HEK293T (cell line): ENCODE measurements at regions not wholly inside any gene's neighbourhood (a gene's known extent, or its start where the extent isn't known, plus 50 kb on each side); places are given as distances from the start of the nearest gene placed in this dataset.

ENCODE experiments used
- CTCF ChIA-PET: fragments of 350-600 bp; formaldehyde crosslinking; extraction: SDS; loops from one replicate; lab custom pipeline; 2021; ENCODE audit warnings: antibody characterized with exemption, inconsistent platforms; lab: Yijun Ruan, JAX
- POLR2A ChIA-PET: fragments of 350-600 bp; formaldehyde crosslinking; extraction: SDS; loops from one replicate; lab custom pipeline; 2020; ENCODE audit warnings: antibody characterized with exemption, inconsistent platforms; lab: Yijun Ruan, JAX
- DNase-seq: peaks from one replicate; pipeline ENCODE4 v3.0.0; 2012; ENCODE audit warnings: mixed read lengths; ENCODE audit errors: extremely low spot score
- ARNT ChIP-seq: fragments of 450-650 bp; IDR thresholded peaks from 2 replicates; pipeline ENCODE4 v1.6.1; 2017; ENCODE audit warnings: mild to moderate bottlenecking
- BHLHE40 ChIP-seq: fragments of 450-650 bp; IDR thresholded peaks from 2 replicates; pipeline ENCODE4 v1.6.1; 2016; ENCODE audit warnings: mild to moderate bottlenecking, moderate library complexity, borderline replicate concordance
- CTBP1 ChIP-seq: fragments of 450-650 bp; IDR thresholded peaks from 2 replicates; pipeline ENCODE4 v1.6.1; 2016; ENCODE audit warnings: borderline replicate concordance
- ELF4 ChIP-seq: fragments of 450-650 bp; IDR thresholded peaks from 2 replicates; pipeline ENCODE4 v1.6.1; 2017; ENCODE audit warnings: antibody characterized with exemption
- FOXA1 ChIP-seq: fragments of 450-650 bp; IDR thresholded peaks from 2 replicates; pipeline ENCODE4 v1.6.1; 2016; ENCODE audit warnings: mild to moderate bottlenecking
- FOXK2 ChIP-seq: fragments of 450-650 bp; IDR thresholded peaks from 2 replicates; pipeline ENCODE4 v1.6.1; 2016; ENCODE audit warnings: mild to moderate bottlenecking
- FOXM1 ChIP-seq: fragments of 450-650 bp; IDR thresholded peaks from 2 replicates; pipeline ENCODE4 v1.6.1; 2017; ENCODE audit warnings: mild to moderate bottlenecking, borderline replicate concordance
- HDGF ChIP-seq: fragments of 450-650 bp; IDR thresholded peaks from 2 replicates; pipeline ENCODE4 v1.6.1; 2017; ENCODE audit warnings: antibody characterized with exemption, borderline replicate concordance
- L3MBTL2 ChIP-seq: fragments of 450-650 bp; conservative IDR thresholded peaks from 2 replicates; pipeline ENCODE4 v1.6.1; 2016; ENCODE audit warnings: mild to moderate bottlenecking
- LEF1 ChIP-seq: fragments of 450-650 bp; IDR thresholded peaks from 2 replicates; pipeline ENCODE4 v1.6.1; 2017; ENCODE audit warnings: mild to moderate bottlenecking, borderline replicate concordance
- NFRKB ChIP-seq: fragments of 450-650 bp; IDR thresholded peaks from 2 replicates; pipeline ENCODE4 v1.6.1; 2016; ENCODE audit warnings: mild to moderate bottlenecking, moderate library complexity
- SP1 ChIP-seq: fragments of 450-650 bp; IDR thresholded peaks from 2 replicates; pipeline ENCODE4 v1.6.1; 2017
- SUZ12 ChIP-seq: fragments of 450-650 bp; IDR thresholded peaks from 2 replicates; pipeline ENCODE4 v1.6.1; 2016; ENCODE audit warnings: mild to moderate bottlenecking
- TARDBP ChIP-seq: fragments of 450-650 bp; IDR thresholded peaks from 2 replicates; pipeline ENCODE4 v1.6.1; 2016
- ZNF384 ChIP-seq: fragments of 450-650 bp; IDR thresholded peaks from 2 replicates; pipeline ENCODE4 v1.6.1; 2016
- TF ChIP-seq, protein P1 (sequence below): fragments of 450-650 bp; IDR thresholded peaks from 2 replicates; pipeline ENCODE4 v1.6.1; 2016

DNA sequence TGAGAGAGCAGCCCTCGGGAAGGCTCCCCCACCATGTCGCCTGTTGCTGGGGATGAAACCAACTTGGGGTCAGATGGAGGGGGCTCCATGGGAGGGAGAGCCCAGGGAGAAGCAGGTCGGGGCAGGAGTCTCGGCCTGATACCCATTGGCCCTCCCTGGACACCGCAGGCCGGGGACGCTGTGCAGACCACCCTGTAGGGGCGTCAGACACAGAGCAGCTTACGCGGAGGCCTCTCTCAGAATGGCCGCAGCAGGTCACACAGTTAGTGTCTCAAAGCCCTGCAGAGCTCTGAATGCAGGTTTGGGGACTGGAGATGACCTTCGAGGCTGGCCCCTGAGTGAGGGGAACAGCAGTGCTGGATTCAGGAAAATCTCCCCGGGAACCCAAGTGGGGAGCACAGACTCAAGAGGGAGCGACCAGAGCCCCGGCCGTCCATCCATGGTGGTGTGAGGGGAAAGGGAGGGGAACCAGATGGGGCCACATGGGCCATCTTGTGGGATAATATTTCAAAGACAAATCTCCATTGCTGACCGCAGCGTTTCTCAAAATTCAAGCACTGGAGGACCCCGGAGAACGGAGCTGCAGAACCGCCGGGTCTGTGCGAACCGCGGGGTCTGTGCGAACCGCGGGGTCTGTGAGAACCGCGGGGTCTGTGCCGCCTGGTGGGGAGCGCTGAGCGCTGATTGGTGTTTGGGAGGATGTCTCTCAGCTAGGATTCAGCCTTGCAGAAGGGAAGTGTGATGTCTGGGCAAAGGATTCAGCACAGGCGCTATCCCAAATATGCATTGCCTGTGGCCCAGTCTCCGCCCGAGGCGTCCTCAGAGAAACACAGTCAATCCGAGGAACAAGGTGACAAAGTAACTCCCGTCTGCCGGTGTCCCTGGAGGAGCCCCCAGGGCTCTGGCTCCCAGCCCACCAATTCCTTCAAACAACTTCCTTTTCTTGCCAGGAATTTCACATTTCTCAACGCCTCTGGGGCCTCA lies 324.4 kb upstream of the RTL1 start:
- CTCF ChIA-PET, result no interaction called here
- DNase-seq, result no peak
- POLR2A ChIA-PET, result no interaction called here
- TF ChIP-seq ELF4, result no peak
- TF ChIP-seq FOXA1, result no peak
- no peak for TF ChIP-seq CTBP1
- TF ChIP-seq SUZ12, result no peak
- TF ChIP-seq BHLHE40, result no peak
- TF ChIP-seq L3MBTL2, result no peak
- no peak for TF ChIP-seq ZNF384
- TF ChIP-seq NFRKB, result no peak
- TF ChIP-seq FOXM1, result no peak
- TF ChIP-seq TARDBP, result no peak
- TF ChIP-seq, protein P1, sequence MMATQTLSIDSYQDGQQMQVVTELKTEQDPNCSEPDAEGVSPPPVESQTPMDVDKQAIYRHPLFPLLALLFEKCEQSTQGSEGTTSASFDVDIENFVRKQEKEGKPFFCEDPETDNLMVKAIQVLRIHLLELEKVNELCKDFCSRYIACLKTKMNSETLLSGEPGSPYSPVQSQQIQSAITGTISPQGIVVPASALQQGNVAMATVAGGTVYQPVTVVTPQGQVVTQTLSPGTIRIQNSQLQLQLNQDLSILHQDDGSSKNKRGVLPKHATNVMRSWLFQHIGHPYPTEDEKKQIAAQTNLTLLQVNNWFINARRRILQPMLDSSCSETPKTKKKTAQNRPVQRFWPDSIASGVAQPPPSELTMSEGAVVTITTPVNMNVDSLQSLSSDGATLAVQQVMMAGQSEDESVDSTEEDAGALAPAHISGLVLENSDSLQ, result no peak
- TF ChIP-seq ARNT, result no peak
- no peak for TF ChIP-seq SP1
- TF ChIP-seq FOXK2, result no peak
- TF ChIP-seq LEF1, result no peak

DNA sequence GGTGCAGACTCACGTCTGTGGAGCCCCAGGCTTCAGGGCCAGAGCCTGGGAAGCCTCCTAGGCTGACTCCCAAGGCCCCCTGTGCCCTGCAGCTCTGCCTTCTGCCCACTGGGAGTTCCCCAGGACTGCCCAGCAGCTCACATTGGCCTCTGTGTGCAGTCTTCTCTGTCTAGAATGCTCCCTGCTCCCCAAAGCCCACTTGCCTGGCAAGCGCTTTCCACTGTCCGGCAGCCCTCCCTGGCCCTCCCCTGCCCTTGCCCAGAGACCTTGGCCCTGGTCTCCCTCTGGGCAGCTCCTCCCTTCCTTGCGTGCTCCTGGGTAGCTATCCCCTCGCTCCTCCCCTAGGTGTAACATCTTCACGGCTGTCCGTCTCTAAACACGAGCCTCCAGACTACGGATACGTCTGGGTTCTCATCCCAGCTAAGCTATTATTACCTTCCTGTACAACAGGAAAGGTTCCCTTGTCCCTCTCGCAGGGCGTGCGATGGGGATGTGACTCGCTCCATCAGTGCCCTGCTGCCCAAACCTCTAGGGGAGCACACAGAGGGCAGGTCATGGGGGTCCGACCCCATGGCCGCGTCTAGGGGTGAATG lies 325.5 kb upstream of the RTL1 start:
- ChIA-PET CTCF (no interaction called here), POLR2A (no interaction called here)
- TF ChIP-seq FOXK2 (no peak), ARNT (no peak), FOXM1 (no peak), SUZ12 (no peak), HDGF (no peak), BHLHE40 (no peak), LEF1 (no peak), FOXA1 (no peak)
- DNase-seq, result no peak

- TF ChIP-seq NFRKB (no peak), FOXK2 (no peak), FOXM1 (no peak), SP1 (no peak), ZNF384 (no peak), HDGF (no peak), LEF1 (no peak), FOXA1 (no peak), L3MBTL2 (no peak), BHLHE40 (no peak), CTBP1 (no peak), ELF4 (no peak), SUZ12 (no peak), ARNT (no peak), TARDBP (no peak)
- TF ChIP-seq, protein P1, result no peak
- no peak for DNase-seq
- POLR2A ChIA-PET, result no interaction called here
- CTCF ChIA-PET, result no interaction called here
Measured at GRCh38 chr14:101229666-101230065, 326.1 kb upstream of the RTL1 start.

GRCh38 chr14:101230161-101230850 lies 326.8 kb upstream of the RTL1 start:
- ChIA-PET POLR2A (no interaction called here), CTCF (no interaction called here)
- TF ChIP-seq ELF4, result no peak
- TF ChIP-seq, protein P1, result no peak
- no peak for TF ChIP-seq LEF1
- no peak for TF ChIP-seq BHLHE40
- TF ChIP-seq TARDBP, result no peak
- TF ChIP-seq FOXA1, result no peak
- no peak for TF ChIP-seq ZNF384
- TF ChIP-seq HDGF, result no peak
- no peak for TF ChIP-seq CTBP1
- DNase-seq, result no peak

GRCh38 chr14:101230851-101231550 lies 327.5 kb upstream of the RTL1 start:
- ChIA-PET POLR2A (no interaction called here), CTCF (no interaction called here)
- no peak for TF ChIP-seq ARNT
- TF ChIP-seq LEF1, result no peak
- TF ChIP-seq, protein P1, result no peak
- TF ChIP-seq NFRKB, result no peak
- no peak for TF ChIP-seq FOXM1
- no peak for TF ChIP-seq ZNF384
- no peak for TF ChIP-seq CTBP1
- no peak for TF ChIP-seq HDGF
- TF ChIP-seq ELF4, result no peak
- TF ChIP-seq L3MBTL2, result no peak
- no peak for TF ChIP-seq FOXK2
- TF ChIP-seq TARDBP, result no peak
- no peak for TF ChIP-seq BHLHE40
- DNase-seq, result no peak
